ENCODE measurements at regions not wholly inside any gene's neighbourhood (a gene's known extent, or its start where the extent isn't known, plus 50 kb on each side); places are given as distances from the start of the nearest gene placed in this dataset.

- ChIA-PET POLR2A (no interaction called here), CTCF (no interaction called here)
- H3K27ac ChIP-seq (ENCODE audit: low read depth, low read length): no peak overlapping the region
- TF ChIP-seq, protein P1, sequence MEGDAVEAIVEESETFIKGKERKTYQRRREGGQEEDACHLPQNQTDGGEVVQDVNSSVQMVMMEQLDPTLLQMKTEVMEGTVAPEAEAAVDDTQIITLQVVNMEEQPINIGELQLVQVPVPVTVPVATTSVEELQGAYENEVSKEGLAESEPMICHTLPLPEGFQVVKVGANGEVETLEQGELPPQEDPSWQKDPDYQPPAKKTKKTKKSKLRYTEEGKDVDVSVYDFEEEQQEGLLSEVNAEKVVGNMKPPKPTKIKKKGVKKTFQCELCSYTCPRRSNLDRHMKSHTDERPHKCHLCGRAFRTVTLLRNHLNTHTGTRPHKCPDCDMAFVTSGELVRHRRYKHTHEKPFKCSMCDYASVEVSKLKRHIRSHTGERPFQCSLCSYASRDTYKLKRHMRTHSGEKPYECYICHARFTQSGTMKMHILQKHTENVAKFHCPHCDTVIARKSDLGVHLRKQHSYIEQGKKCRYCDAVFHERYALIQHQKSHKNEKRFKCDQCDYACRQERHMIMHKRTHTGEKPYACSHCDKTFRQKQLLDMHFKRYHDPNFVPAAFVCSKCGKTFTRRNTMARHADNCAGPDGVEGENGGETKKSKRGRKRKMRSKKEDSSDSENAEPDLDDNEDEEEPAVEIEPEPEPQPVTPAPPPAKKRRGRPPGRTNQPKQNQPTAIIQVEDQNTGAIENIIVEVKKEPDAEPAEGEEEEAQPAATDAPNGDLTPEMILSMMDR (IDR thresholded peaks at IDR 0.05; ENCODE audit: low read depth, low read length): no peak
- H3K4me3 ChIP-seq (ENCODE audit: low read depth, low read length): no peak overlapping the region
- no peaks in the 10 kb centered on the region for H3K9me3 ChIP-seq (ENCODE audit: control insufficient read depth, insufficient read depth, low read length)
- H3K27me3 ChIP-seq (ENCODE audit: control insufficient read depth, insufficient read depth, low read length): no peaks in the 10 kb centered on the region
- DNase-seq (ENCODE audit: low read depth, low spot score): no peak
Measured at GRCh38 chr12:111068290-111068689, 147.9 kb upstream of the MYL2 start.

GRCh38 chr12:111067498-111067897 lies 147.1 kb upstream of the MYL2 start:
- ChIA-PET POLR2A (no interaction called here), CTCF (no interaction called here)
- TF ChIP-seq, protein P1 (IDR thresholded peaks at IDR 0.05; ENCODE audit: low read depth, low read length): no peak
- no peaks in the 10 kb centered on the region for H3K27me3 ChIP-seq (ENCODE audit: control insufficient read depth, insufficient read depth, low read length)
- H3K27ac ChIP-seq (ENCODE audit: low read depth, low read length): no peak overlapping the region
- no peaks in the 10 kb centered on the region for H3K9me3 ChIP-seq (ENCODE audit: control insufficient read depth, insufficient read depth, low read length)
- no peak overlapping the region for H3K4me3 ChIP-seq (ENCODE audit: low read depth, low read length)
- no peak for DNase-seq (ENCODE audit: low read depth, low spot score)

DNA sequence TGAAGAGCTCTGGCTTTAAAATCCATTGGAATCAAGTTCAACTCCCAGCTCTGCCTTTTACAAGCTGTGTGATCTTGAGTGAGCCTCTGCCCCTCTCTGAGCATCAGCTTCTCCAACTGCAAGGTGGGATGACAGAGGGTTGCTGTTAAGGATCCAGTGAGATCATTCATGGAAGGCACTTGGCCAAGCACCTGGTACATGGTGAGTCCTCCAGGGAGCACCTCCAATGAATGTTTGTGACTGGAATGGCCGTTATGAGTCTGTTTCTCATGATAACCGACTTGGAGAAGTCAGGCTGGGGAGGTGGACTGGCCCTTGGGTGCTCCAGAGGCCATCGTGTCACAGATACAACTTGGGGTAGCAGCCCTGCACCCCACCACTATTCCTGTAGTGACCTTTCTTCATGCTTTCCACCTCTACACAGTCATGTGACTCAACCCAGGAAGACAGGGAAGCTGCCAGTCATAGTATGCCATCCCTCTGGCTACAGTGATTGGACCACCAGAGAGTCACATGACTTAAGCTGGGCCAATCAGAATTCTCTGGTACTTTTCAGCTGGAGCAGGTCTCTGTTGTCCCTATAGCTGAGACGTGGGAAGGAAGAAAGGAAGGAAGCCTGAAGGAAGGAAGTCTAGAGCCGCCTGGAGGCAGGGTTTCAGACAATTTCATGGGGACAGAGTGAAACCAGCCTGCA lies 146.5 kb upstream of the MYL2 start:
- Histone ChIP-seq H3K27me3 (ENCODE audit: control insufficient read depth, insufficient read depth, low read length) (no peaks in the 10 kb centered on the region), H3K9me3 (ENCODE audit: control insufficient read depth, insufficient read depth, low read length) (no peaks in the 10 kb centered on the region), H3K4me3 (ENCODE audit: low read depth, low read length) (no peak overlapping the region), H3K27ac (ENCODE audit: low read depth, low read length) (no peak overlapping the region)
- TF ChIP-seq, protein P1 (IDR thresholded peaks at IDR 0.05; ENCODE audit: low read depth, low read length): no peak
- no peak for DNase-seq (ENCODE audit: low read depth, low spot score)
- POLR2A ChIA-PET: no interaction called here
- CTCF ChIA-PET: no interaction called here

DNA sequence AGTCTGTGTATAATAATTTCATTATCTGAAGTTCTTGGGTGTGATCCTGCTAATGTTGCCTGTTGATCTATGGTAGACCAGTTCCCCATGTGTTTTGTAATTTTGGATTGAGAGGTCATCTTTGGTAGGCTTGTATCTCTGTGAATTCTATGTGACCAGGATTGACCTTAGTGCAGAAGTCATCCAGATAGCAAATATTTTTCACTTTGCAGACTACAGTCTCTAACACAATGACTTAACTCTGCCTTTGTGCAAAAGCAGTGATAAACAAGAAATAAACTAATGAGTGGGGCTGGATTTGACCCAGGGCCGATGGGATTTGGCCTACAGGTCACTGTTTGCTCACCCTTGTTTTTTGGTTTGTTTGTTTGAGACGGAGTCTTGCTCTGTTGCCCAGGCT lies 144.6 kb upstream of the MYL2 start:
- Histone ChIP-seq H3K27me3 (ENCODE audit: control insufficient read depth, insufficient read depth, low read length) (no peaks in the 10 kb centered on the region), H3K9me3 (ENCODE audit: control insufficient read depth, insufficient read depth, low read length) (no peaks in the 10 kb centered on the region), H3K27ac (ENCODE audit: low read depth, low read length) (no peak overlapping the region), H3K4me3 (ENCODE audit: low read depth, low read length) (no peak overlapping the region)
- CTCF ChIA-PET: no interaction called here
- POLR2A ChIA-PET: no interaction called here
- DNase-seq (ENCODE audit: low read depth, low spot score): no peak
- TF ChIP-seq, protein P1 (IDR thresholded peaks at IDR 0.05; ENCODE audit: low read depth, low read length): no peak

GRCh38 chr12:111064154-111064553 lies 143.8 kb upstream of the MYL2 start:
- ChIA-PET POLR2A (no interaction called here), CTCF (no interaction called here)
- no peak overlapping the region for H3K27ac ChIP-seq (ENCODE audit: low read depth, low read length)
- H3K9me3 ChIP-seq (ENCODE audit: control insufficient read depth, insufficient read depth, low read length): no peaks in the 10 kb centered on the region
- DNase-seq (ENCODE audit: low read depth, low spot score): no peak
- H3K27me3 ChIP-seq (ENCODE audit: control insufficient read depth, insufficient read depth, low read length): no peaks in the 10 kb centered on the region
- TF ChIP-seq, protein P1 (IDR thresholded peaks at IDR 0.05; ENCODE audit: low read depth, low read length): no peak
- H3K4me3 ChIP-seq (ENCODE audit: low read depth, low read length): no peak overlapping the region
